ENCODE measurements at regions not wholly inside any gene's neighbourhood (a gene's known extent, or its start where the extent isn't known, plus 50 kb on each side); places are given as distances from the start of the nearest gene placed in this dataset.
"Not testable (repeated sequence)": the region's sequence is repeated elsewhere in the genome, so short reads cannot be mapped to it uniquely, and the experiment has no call there.

DNA sequence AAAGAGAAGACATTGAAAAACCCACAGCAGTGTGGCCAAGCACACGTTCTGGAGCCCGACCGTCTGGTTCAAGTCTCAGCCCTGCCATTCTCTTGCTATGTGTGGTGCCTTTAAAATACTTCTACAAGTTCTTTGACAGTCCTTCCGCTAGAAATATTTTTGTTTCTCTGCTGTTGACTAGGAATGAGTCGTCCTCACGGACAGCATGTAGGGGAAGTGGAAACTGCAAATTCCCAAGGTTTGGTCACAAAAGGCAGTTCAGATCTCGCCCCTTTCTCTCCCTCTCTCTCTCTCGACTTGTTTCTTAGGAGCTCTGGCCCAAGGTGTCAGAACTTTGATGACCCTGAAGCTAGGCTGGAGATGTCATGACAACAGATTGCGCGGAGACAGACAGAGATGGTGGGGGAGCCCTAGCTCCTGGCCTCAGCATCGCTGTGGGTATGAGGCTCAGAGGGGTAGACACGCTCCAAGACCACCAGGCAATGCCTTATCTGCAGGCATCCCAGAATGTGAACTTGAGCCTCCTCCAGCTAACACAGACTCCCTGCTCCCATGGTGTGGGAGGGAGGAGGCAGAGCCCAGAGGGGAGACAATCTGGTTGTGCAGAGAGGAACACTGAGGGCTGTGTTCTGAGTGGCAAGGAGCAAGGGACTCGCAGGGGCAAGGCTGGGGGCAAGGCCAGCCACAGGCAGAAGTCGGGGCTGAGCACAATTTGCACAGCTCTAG is 368.9 kb upstream of the SULF2 start:
- peak; percentile 36 for DNase-seq (ENCODE audit: low read depth)

DNA sequence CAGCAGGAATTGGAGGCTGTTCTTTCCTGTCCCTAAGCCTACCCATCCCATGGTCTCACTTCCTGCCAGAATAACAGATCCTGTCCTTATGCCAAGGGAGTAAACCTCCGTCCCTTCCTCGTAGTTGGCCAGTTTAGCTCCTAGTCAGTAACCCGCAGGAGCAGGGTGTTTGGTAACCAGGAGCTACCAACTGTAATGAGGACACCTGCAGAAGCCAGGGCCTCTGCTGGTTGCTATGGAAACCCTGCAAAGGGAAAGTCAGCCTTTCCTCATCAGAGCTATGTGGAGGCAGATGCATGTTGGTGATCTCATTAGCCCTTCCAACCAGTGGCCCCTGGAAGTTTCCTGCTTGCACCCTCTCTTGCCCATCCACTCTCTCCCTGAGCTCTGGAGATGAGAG is 368.2 kb upstream of the SULF2 start:
- peak; percentile 13 for DNase-seq (ENCODE audit: low read depth)

DNA sequence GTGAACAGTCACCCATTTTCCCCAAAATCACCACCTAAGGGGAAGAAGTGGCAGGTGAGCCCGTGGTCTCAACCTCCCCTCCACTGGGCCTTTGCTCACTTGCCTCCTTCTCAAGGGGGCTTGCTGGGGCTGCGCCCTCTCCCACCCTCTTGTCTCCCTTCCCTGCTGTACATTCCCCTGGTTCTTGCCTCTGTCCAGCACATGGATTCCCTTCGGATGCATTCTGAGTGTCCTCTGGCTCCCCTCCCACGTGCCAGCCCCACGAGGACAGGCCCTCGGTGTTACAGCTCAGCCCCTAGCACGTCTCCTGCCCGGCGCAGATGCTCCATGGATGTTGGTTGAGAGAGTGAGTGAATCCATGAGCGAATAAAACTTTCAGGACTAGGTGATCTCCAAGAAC is 367.8 kb upstream of the SULF2 start:
- DNase-seq (ENCODE audit: low read depth) = no peak

GRCh38 chr20:48150568-48150967 is 365.3 kb upstream of the SULF2 start:
- DNase-seq (ENCODE audit: low read depth) = no peak

DNA sequence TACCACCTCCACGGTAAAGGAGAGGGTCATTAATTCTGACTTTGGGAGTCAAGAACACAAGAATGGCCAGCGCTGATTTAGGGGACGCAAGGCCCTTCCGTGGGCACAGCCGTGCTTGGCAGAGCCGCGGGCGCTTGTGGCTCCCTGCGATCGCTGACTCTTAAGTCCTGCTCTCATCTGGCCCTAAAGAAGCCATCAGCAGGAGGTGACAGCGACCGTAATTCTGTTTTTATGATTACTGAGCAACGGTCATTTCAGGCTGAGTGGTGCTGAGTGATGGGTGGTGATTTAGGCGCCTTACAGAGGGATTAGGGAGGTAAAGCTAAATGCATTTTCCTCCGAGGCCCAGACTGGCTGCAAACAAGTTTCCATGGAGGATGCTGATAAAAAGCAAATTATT is 364.6 kb upstream of the SULF2 start:
- no peak for DNase-seq (ENCODE audit: low read depth)

DNA sequence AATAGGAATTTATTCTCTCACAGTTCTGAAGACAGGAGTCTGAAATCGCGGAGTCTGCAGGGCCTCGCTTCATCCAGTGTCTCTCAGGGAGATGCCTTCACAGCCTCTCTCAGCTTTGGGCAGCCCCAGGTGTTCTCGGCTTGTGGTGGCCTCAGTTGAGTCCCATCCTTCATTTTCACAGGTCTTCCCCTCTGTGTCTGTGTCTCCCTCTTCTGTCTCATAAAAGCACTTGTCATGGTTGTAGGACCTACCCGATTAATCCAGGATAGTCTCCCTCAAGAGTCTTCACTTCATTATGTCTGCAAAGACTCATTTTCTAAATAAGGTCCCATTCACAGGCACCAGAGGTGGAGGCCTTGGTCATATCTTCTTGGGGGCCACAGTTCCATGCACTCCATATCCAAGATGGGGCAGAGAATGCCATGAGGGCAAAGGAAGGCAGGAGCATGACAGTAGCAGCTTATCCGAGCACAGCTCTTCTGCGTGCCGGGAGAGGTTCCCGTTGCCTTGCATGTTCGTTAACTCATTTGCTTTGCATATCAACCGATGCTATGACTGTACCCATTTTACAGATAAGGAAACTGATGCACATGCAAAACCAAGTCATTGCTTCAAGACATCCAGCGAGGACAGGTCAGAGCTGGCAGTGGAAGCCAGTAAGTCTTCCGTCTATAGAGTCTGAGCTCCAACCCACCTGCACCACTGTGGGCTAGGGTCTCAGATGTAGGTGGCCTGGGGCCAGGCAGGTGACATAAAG is 363.8 kb upstream of the SULF2 start:
- peak; percentile 23 for DNase-seq (ENCODE audit: low read depth)

GRCh38 chr20:48148020-48148419 is 362.7 kb upstream of the SULF2 start:
- no peak for DNase-seq (ENCODE audit: low read depth)

GRCh38 chr20:48147311-48147710 is 362.0 kb upstream of the SULF2 start:
- DNase-seq (ENCODE audit: low read depth) = no peak

GRCh38 chr20:48146877-48147276 is 361.6 kb upstream of the SULF2 start:
- DNase-seq (ENCODE audit: low read depth) = no peak

- DNase-seq (ENCODE audit: low read depth) = no peak
Observed at GRCh38 chr20:48146308-48146707, 361.0 kb upstream of the SULF2 start.

DNA sequence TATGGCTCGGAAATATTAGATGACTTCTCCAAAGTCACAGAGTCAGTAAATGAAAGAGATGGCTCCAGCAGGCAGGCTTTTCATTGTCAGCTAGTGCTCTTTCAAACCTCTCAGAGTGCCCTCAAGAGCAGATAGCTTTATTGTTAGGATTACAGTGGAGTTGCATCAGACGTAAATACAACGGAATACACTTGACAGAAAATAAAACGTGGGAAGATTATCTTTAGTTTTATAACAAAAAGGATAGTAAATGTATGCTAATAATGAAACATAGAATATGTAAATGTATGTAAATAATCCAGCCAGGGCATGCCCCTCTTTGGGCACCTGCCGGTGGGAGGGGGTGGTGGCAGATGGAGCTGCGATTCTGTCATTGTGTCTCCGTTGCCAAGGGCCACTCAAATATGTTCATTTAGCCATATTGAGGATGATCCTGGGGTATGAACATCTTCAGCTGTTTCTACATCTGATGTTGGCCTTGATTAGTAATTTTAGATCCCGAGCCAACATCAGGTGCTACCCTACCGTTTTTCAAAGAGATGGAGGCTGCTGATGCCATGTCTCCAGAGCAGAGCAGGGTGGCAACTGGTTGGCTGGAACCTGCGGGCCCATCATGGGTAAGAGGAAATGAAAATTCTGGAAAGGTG is 358.3 kb upstream of the SULF2 start:
- DNase-seq (ENCODE audit: low read depth) = no peak

DNA sequence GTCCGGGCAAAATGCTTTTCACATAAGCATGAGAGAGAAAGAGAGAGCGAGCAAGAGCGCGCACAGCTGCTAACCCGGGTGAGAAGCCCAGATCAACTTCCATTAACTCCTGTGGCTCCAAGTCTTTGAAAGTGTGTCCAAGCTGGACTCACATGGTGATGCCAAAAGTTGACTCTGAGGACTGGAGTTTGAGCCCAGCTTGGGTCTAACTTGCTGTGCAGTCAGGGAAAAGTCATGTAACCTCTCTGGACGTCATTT is 357.2 kb upstream of the SULF2 start:
- no peak for DNase-seq (ENCODE audit: low read depth)

DNA sequence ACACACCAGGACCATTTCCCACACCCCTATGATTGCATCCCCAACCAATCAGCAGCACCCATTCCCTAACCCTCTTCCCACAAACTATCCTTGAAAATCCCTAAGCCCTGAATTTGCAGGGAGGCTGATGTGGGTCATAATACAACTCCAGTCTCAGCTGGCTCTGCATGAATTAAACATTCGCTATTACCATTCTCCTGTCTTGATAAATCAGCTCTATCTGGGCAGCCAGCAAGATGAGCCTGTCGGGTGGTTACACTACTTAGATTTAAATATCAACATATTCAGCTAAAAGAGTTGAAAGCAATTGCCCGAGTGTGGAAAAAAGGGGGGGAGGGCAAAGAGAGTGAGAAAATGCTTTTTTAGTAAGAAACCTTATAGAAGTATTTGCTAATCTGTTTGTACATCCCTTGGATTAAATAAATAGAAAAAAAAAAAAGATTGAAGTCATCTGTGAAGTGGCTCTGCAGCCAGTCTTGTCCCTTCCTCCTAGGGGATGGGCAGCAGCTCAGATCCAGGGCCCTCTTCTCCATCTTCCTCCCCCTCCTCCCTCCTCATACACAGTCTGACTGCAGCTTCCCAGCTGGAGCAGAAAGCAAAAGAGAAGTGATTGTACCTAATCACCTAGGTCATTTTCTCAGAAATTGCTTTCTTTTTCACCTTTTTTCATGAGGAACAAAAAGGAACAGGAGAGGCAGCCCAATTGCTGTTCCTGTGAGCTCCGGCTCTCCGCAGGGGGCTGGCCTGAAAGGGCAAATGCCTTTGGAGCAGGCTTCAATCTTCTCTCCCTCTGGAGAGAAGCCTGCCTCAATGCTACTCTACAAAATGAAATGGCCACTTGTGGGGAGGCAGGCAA is 356.6 kb upstream of the SULF2 start:
- DNase-seq (ENCODE audit: low read depth) = no peak

DNA sequence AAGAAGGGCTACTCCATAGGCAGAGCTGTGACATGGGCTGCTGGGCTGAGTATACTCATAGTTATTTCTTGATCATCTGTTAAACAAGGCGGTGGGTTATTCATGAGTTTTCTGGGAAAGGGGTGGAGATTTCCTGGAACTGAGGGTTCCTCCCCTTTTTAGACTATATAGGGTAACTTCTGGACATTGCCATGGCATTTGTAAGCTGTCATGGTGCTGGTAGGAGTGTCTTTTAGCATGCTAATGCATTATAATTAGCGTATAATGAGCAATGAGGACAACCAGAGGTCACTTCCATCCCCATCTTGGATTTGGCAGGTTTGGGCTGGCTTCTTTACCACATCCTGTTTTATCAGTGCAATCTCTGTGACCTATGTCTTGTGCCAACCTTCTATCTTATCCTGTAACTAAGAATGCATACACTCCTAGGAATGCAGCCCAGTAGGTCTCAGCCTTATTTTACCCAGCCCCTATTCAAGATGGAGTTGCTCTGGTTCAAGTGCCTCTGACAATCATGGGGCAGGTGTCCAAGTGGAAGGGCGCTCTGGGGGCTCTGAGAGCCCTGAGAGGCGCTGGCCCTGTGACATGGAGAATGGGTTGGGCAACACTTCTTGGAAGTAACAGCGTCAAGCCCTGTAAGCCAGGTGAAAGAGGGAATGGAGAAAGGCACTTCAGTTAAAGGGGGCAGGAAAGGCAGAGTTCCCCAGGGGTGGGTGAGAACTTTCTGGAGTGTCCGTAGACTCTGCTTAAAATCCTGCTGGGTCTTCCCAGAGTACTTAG is 354.2 kb upstream of the SULF2 start:
- DNase-seq (ENCODE audit: low read depth) = peak; percentile 89

DNA sequence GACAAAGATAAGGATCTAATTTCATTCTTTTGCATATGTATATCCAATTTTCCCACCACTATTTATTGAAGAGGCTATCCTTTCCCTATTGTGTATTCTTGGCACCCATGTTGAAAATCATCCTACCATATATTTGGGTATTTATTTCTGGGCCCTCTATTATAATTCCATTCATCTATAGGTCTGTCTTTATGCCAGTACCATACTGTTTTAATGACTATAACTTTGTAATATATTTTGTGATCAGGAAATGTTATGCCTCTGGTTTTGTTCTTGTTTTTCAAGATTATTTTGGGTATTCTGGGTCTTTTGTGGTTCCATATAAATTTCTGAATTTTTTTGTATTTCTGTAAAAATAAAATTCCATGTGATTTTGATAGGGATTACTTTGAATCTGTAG is 347.6 kb upstream of the SULF2 start:
- DNase-seq (ENCODE audit: low read depth) = no peak

DNA sequence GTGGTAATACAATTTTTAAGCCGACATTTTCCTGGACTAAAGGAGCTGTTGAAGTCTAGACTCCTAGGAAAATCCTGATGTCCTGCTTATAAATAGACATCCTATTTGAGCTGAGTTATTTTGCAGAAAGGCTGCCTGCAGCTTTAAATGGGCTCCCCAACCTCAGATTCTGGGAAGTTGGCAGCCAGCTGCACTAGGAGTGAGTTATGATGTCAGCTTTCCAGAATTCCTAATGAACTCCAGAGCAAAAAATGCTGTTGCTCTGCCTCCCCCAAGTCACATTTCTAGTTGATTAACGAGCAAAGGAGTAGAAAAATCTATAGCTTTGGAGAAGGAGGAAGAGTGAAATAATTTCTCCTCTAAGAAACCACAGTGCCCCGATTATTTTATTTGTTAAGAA is 346.3 kb upstream of the SULF2 start:
- DNase-seq (ENCODE audit: low read depth) = peak; percentile 88

- DNase-seq (ENCODE audit: low read depth) = peak; percentile 62
Observed at GRCh38 chr20:48129345-48129942, 344.2 kb upstream of the SULF2 start.

DNA sequence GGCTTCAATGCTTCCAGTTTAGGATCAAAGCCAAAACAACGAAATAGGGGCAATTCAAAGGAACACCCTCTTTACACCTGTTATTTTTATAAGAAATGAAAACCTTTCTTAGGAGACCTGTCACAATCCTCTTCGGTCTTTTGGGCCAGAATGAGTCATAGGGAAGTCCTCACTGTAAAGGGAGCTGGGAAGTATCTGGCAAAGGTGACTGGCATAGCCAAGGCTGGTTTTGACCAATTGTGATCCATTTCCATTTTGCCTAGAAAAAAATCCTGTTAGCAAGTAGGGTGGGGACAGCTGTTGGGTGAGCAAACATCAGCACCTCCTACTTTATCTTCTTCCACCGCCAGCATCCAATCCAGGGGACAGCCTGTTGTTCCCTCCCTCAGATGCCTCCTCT is 343.2 kb upstream of the SULF2 start:
- peak; percentile 47 for DNase-seq (ENCODE audit: low read depth)

- peak; percentile 90 for DNase-seq (ENCODE audit: low read depth)
Observed at GRCh38 chr20:48127964-48128363, 342.7 kb upstream of the SULF2 start.

DNA sequence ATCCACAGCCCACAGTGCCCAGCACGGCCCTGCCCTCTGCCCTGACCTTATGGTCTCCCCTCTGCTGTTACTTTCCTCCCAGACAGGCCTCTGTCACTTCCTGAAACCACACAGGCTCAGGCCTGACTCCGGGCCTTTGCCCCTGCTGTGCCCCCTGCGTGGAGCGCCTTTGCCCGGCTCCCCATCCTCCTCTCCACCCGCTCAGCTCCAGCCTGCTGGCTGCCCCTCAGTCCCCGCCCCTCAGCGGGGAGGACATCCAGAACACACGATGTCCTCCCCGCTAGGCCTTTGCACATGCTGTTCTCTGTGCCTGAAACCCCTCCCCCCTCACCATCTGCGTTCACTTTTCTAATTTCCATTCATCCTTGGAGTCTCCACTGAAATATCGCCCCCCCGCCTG is 341.9 kb upstream of the SULF2 start:
- not testable (repeated sequence) for DNase-seq (ENCODE audit: low read depth)

GRCh38 chr20:48126227-48126740 is 341.0 kb upstream of the SULF2 start:
- DNase-seq (ENCODE audit: low read depth) = no peak
